Erythroblast (primary cell): ENCODE measurements at regions not wholly inside any gene's neighbourhood (a gene's known extent, or its start where the extent isn't known, plus 50 kb on each side); places are given as distances from the start of the nearest gene placed in this dataset.

Source experiments
- GATA1 ChIP-seq: IDR thresholded peaks from 2 replicates; pipeline ENCODE4 v1.6.1; 2011; ENCODE audit warnings: low read depth, mild to moderate bottlenecking, control low read depth, low read length, moderate library complexity
- POLR2A ChIP-seq: IDR thresholded peaks from 2 replicates; pipeline ENCODE4 v1.6.1; 2011; ENCODE audit warnings: mild to moderate bottlenecking, low read length

DNA sequence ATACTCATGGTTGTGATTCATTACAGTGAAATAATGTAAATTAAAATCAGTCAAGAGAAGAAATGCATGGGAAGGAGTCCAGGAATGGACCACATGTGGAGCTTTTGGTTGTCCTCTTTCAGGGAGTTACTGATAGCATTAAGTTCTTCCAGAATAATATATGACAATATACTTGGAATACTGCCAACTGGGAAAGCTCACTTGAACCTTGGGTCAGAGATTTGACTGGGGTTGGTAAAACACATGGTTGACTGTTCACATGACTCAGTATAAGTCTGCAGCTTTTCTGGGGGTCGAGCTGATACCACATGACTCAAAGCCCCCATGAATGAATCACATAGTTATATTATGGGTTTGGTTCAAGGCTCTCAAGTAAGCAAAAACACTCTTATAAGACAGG lies 1109.0 kb upstream of the CHAC2 start:
- TF ChIP-seq POLR2A, result no peak
- no peak for TF ChIP-seq GATA1
